DND-41 (cell line): ENCODE measurements at regions not wholly inside any gene's neighbourhood (a gene's known extent, or its start where the extent isn't known, plus 50 kb on each side); places are given as distances from the start of the nearest gene placed in this dataset.

Source experiments
- ATAC-seq: fragments of 200-7000 bp; cut with Tn5 transposase; 3 replicates; pipeline ENCODE4 v1.9.1; 2021; ENCODE audit warnings: low read depth; ENCODE audit not compliant: insufficient read depth
- DNase-seq: peaks from one replicate; pipeline ENCODE4 v3.0.0-alpha.2; 2020
- H2AFZ ChIP-seq: 2 replicates; pipeline ENCODE4 v1.6.0; 2012; ENCODE audit warnings: low read depth, low read length
- H3K27ac ChIP-seq: 2 replicates; pipeline ENCODE4 v1.5.1; 2012; ENCODE audit warnings: low read length, inconsistent platforms
- H3K27me3 ChIP-seq: fragments of 200-600 bp; sonication (generic); 2 replicates; pipeline ENCODE4 v1.6.0; 2012; ENCODE audit warnings: low read length, mild to moderate bottlenecking, inconsistent platforms; ENCODE audit not compliant: insufficient read depth, poor library complexity
- H3K36me3 ChIP-seq: 2 replicates; pipeline ENCODE4 v1.5.1; 2012; ENCODE audit warnings: low read length, inconsistent platforms; ENCODE audit not compliant: insufficient read depth
- H3K4me1 ChIP-seq: 2 replicates; pipeline ENCODE4 v1.5.1; 2012; ENCODE audit warnings: mild to moderate bottlenecking, low read length; ENCODE audit not compliant: insufficient read depth
- H3K4me2 ChIP-seq: 2 replicates; pipeline ENCODE4 v1.6.0; 2012; ENCODE audit warnings: mild to moderate bottlenecking, moderate library complexity, low read length, inconsistent platforms; ENCODE audit not compliant: insufficient read depth
- H3K4me3 ChIP-seq, 2 experiments: fragments of 200-600 bp in 1 of 2; shearing (Covaris generic) in 1 of 2; 2 replicates each; pipeline ENCODE4 v1.5.1; 2012 to 2016; ENCODE audit warnings: inconsistent platforms in 2 of 2, low read length in 2 of 2, mild to moderate bottlenecking in 2 of 2, low read depth in 1 of 2, moderate library complexity in 1 of 2
- H3K79me2 ChIP-seq: 2 replicates; pipeline ENCODE4 v1.6.0; 2012; ENCODE audit warnings: low read length, inconsistent platforms; ENCODE audit not compliant: insufficient read depth
- H3K9ac ChIP-seq: 2 replicates; pipeline ENCODE4 v1.6.0; 2012; ENCODE audit warnings: low read depth, mild to moderate bottlenecking, inconsistent platforms, low read length, moderate library complexity
- H3K9me3 ChIP-seq: 2 replicates; pipeline ENCODE4 v1.5.1; 2012; ENCODE audit warnings: low read length, moderate library complexity, mild to moderate bottlenecking, inconsistent platforms; ENCODE audit not compliant: insufficient read depth, severe bottlenecking
- H4K20me1 ChIP-seq: 2 replicates; pipeline ENCODE4 v1.6.0; 2012; ENCODE audit warnings: low read length; ENCODE audit not compliant: insufficient read depth
- EZH2 ChIP-seq: IDR thresholded peaks from 3 replicates; pipeline ENCODE4 v1.6.1; 2012; ENCODE audit warnings: borderline replicate concordance, low read depth, mild to moderate bottlenecking, moderate library complexity, low read length, inconsistent platforms; ENCODE audit not compliant: severe bottlenecking
- TF ChIP-seq, protein P1 (sequence below): IDR thresholded peaks from 2 replicates; pipeline ENCODE4 v1.5.1; 2012; ENCODE audit warnings: borderline replicate concordance, low read length, moderate library complexity, mild to moderate bottlenecking; ENCODE audit not compliant: poor library complexity, severe bottlenecking; ENCODE audit errors: extremely low read depth

DNA sequence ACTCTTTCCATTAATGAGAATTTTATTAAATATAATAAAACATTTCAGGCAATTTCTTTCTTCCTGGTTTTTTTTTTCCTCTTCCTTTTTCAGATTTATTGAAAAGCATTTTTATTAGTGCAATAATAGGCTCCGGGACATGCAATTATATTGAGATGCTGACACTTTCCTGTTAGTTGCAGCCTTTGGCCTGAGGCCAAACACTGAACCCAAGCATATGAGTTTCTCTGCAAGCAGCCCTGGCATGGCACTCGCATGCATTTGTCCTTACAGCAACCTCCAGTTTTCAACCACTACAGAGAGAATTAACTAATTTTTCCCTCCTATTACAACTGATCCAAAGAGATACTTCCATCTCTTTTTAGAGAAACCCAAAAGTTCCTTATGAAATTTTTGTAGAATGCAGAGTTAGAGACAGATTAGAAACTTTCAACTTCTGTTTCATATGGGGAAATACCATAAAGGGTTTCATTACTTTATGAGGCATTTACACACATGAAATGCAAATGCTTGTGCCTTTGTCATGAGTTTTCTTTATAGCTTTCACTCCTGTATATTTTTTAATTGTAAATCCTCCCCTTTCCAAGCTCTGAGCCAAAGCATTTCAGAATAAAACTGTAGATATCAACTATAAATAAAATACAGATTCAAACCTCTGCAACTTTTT is 183.0 kb downstream of the CETN3 start:
- H3K9me3 ChIP-seq: no peaks in the 10 kb centered on the region

DNA sequence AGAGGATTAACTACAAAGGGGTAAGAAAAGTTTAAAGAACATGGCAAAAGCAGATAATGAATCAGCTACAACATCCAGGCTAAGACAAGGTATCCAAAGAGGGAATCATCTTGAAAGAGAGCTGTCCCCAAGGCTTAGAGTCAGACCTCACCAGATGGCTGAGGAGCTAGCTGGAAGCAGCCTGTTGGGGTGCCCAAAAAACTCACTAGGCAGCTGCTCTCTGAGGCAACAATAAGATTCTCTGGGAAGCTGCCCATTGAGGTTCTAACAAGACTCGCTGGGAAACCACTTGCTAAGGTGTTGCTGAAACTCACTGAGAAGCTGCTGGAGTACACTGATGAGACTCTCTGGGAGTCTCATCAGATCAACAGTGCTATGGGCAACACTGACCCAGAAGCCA is 185.2 kb downstream of the CETN3 start:
- TF ChIP-seq EZH2: no peak
- TF ChIP-seq, protein P1, sequence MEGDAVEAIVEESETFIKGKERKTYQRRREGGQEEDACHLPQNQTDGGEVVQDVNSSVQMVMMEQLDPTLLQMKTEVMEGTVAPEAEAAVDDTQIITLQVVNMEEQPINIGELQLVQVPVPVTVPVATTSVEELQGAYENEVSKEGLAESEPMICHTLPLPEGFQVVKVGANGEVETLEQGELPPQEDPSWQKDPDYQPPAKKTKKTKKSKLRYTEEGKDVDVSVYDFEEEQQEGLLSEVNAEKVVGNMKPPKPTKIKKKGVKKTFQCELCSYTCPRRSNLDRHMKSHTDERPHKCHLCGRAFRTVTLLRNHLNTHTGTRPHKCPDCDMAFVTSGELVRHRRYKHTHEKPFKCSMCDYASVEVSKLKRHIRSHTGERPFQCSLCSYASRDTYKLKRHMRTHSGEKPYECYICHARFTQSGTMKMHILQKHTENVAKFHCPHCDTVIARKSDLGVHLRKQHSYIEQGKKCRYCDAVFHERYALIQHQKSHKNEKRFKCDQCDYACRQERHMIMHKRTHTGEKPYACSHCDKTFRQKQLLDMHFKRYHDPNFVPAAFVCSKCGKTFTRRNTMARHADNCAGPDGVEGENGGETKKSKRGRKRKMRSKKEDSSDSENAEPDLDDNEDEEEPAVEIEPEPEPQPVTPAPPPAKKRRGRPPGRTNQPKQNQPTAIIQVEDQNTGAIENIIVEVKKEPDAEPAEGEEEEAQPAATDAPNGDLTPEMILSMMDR: no peak
- ATAC-seq (no peak), DNase-seq (no peak)
- Histone ChIP-seq H3K79me2 (no peaks in the 10 kb centered on the region), H3K4me3 (no peak overlapping the region), H3K27me3 (no peaks in the 10 kb centered on the region), H3K4me1 (no peaks in the 10 kb centered on the region), H3K36me3 (no peaks in the 10 kb centered on the region), H2AFZ (no peak overlapping the region), H4K20me1 (no peaks in the 10 kb centered on the region), H3K4me2 (no peak overlapping the region), H3K9me3 (no peaks in the 10 kb centered on the region), H3K27ac (no peak overlapping the region), H3K9ac (no peak overlapping the region)

More for the DNA sequence above, 183.0 kb downstream of the CETN3 start:
- Histone ChIP-seq H3K9ac (no peak overlapping the region), H3K4me2 (no peak overlapping the region), H3K27ac (no peak overlapping the region), H4K20me1 (no peaks in the 10 kb centered on the region), H3K27me3 (no peaks in the 10 kb centered on the region), H3K79me2 (no peaks in the 10 kb centered on the region), H2AFZ (no peak overlapping the region), H3K4me1 (no peaks in the 10 kb centered on the region), H3K36me3 (no peaks in the 10 kb centered on the region), H3K4me3 (no peak overlapping the region)
- TF ChIP-seq EZH2: no peak
- TF ChIP-seq, protein P1: no peak
- ATAC-seq: no peak
- no peak for DNase-seq

DNA sequence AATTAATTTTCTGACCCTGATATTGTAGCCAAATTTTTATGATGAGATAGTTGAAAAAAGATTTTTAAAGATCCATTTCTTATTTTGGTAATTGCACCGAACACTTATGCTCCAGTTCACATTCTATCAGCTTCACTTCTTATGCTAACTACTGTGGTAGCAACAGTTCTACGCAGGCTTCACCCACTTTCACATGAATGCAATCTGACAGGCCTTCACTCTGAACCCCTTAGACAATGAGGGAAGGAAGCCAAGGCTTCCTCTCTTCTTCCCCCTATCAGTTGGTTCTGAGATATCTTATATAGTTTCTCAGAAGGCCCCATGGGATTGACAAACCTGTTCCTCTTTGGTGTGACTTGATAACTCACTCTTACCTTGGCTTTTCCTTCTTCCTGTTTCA is 185.8 kb downstream of the CETN3 start:
- TF ChIP-seq, protein P1: no peak
- no peak for TF ChIP-seq EZH2
- no peak overlapping the region for H3K9ac ChIP-seq
- H3K9me3 ChIP-seq: no peaks in the 10 kb centered on the region
- no peak for ATAC-seq
- no peaks in the 10 kb centered on the region for H3K79me2 ChIP-seq
- no peak overlapping the region for H3K27ac ChIP-seq
- H3K4me1 ChIP-seq: no peaks in the 10 kb centered on the region
- H3K4me3 ChIP-seq: no peak overlapping the region
- DNase-seq: no peak
- H4K20me1 ChIP-seq: no peaks in the 10 kb centered on the region
- no peaks in the 10 kb centered on the region for H3K36me3 ChIP-seq
- no peak overlapping the region for H2AFZ ChIP-seq
- no peaks in the 10 kb centered on the region for H3K27me3 ChIP-seq
- H3K4me2 ChIP-seq: no peak overlapping the region

DNA sequence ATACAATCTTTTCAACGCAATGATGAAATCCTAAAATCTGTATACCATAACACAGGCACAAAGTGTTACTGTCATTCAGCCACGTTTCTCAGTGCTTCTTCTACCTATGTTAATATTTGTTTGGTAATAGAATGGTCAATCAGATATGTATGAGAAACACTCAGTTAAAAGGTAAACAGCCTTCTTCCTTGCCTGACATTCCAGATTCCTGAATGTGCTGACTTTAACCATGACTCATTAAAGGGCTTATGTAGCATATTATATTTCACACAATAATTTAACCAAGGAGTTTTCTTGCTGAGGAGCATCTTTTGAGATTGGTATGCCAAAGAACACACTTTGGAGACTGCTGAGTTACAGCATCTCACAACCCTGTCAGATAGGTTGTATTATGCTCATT is 187.6 kb downstream of the CETN3 start:
- H3K27ac ChIP-seq: no peak overlapping the region
- no peak overlapping the region for H3K4me3 ChIP-seq
- no peaks in the 10 kb centered on the region for H3K79me2 ChIP-seq
- ATAC-seq (no peak), DNase-seq (no peak)
- no peaks in the 10 kb centered on the region for H3K4me1 ChIP-seq
- no peaks in the 10 kb centered on the region for H3K9me3 ChIP-seq
- TF ChIP-seq, protein P1: no peak
- H3K36me3 ChIP-seq: no peaks in the 10 kb centered on the region
- no peak overlapping the region for H3K9ac ChIP-seq
- no peaks in the 10 kb centered on the region for H3K27me3 ChIP-seq
- H2AFZ ChIP-seq: no peak overlapping the region
- H3K4me2 ChIP-seq: no peak overlapping the region
- H4K20me1 ChIP-seq: no peaks in the 10 kb centered on the region
